ENCODE measurements at regions not wholly inside any gene's neighbourhood (a gene's known extent, or its start where the extent isn't known, plus 50 kb on each side); places are given as distances from the start of the nearest gene placed in this dataset.
"Not testable (repeated sequence)": the region's sequence is repeated elsewhere in the genome, so short reads cannot be mapped to it uniquely, and the experiment has no call there.

- no peak for TF ChIP-seq ZNF274 (IDR thresholded peaks at IDR 0.05; ENCODE audit: low read depth, low read length)
Observed at GRCh38 chr2:2645162-2645855, 314.2 kb upstream of the MYT1L start.

GRCh38 chr2:2644751-2645150, 313.7 kb upstream of the MYT1L start:
- H3K4me3 ChIP-seq (ENCODE audit: low read length): not testable (repeated sequence)

More at GRCh38 chr2:2645162-2645855, 314.2 kb upstream of the MYT1L start:
- H3K4me3 ChIP-seq (ENCODE audit: low read length): no peak overlapping the region

- H3K4me3 ChIP-seq (ENCODE audit: low read length): no peak overlapping the region
- no peak for TF ChIP-seq ZNF274 (IDR thresholded peaks at IDR 0.05; ENCODE audit: low read depth, low read length)
Observed at GRCh38 chr2:2644040-2644439, 313.0 kb upstream of the MYT1L start.

- no peak overlapping the region for H3K4me3 ChIP-seq (ENCODE audit: low read length)
- TF ChIP-seq ZNF274 (IDR thresholded peaks at IDR 0.05; ENCODE audit: low read depth, low read length): no peak
Observed at GRCh38 chr2:2642906-2643890, 312.1 kb upstream of the MYT1L start.

GRCh38 chr2:2641541-2642410, 310.7 kb upstream of the MYT1L start:
- no peak for TF ChIP-seq ZNF274 (IDR thresholded peaks at IDR 0.05; ENCODE audit: low read depth, low read length)
- H3K4me3 ChIP-seq (ENCODE audit: low read length): no peak overlapping the region

- no peak for TF ChIP-seq ZNF274 (IDR thresholded peaks at IDR 0.05; ENCODE audit: low read depth, low read length)
- no peak overlapping the region for H3K4me3 ChIP-seq (ENCODE audit: low read length)
Observed at GRCh38 chr2:2640818-2641217, 309.7 kb upstream of the MYT1L start.

GRCh38 chr2:2640371-2640770, 309.3 kb upstream of the MYT1L start:
- no peak overlapping the region for H3K4me3 ChIP-seq (ENCODE audit: low read length)
- no peak for TF ChIP-seq ZNF274 (IDR thresholded peaks at IDR 0.05; ENCODE audit: low read depth, low read length)

- no peak for TF ChIP-seq ZNF274 (IDR thresholded peaks at IDR 0.05; ENCODE audit: low read depth, low read length)
- no peak overlapping the region for H3K4me3 ChIP-seq (ENCODE audit: low read length)
Observed at GRCh38 chr2:2639251-2640139, 308.4 kb upstream of the MYT1L start.

GRCh38 chr2:2638547-2639220, 307.6 kb upstream of the MYT1L start:
- no peak overlapping the region for H3K4me3 ChIP-seq (ENCODE audit: low read length)
- no peak for TF ChIP-seq ZNF274 (IDR thresholded peaks at IDR 0.05; ENCODE audit: low read depth, low read length)

- TF ChIP-seq ZNF274 (IDR thresholded peaks at IDR 0.05; ENCODE audit: low read depth, low read length): no peak
- H3K4me3 ChIP-seq (ENCODE audit: low read length): no peak overlapping the region
Observed at GRCh38 chr2:2636813-2637212, 305.7 kb upstream of the MYT1L start.

- H3K4me3 ChIP-seq (ENCODE audit: low read length): no peak overlapping the region
- TF ChIP-seq ZNF274 (IDR thresholded peaks at IDR 0.05; ENCODE audit: low read depth, low read length): no peak
Observed at GRCh38 chr2:2635025-2635528, 304.0 kb upstream of the MYT1L start.

- H3K4me3 ChIP-seq (ENCODE audit: low read length): no peak overlapping the region
- no peak for TF ChIP-seq ZNF274 (IDR thresholded peaks at IDR 0.05; ENCODE audit: low read depth, low read length)
Observed at GRCh38 chr2:2633017-2633416, 301.9 kb upstream of the MYT1L start.
